D721Med (cell line): ENCODE measurements at regions not wholly inside any gene's neighbourhood (a gene's known extent, or its start where the extent isn't known, plus 50 kb on each side); places are given as distances from the start of the nearest gene placed in this dataset.

Experiments used
- DNase-seq: peaks from one replicate; pipeline ENCODE4 v3.0.0; 2011; ENCODE audit warnings: low spot score; ENCODE audit not compliant: insufficient read length
- FAIRE-seq: peaks from 2 replicates; lab custom pipeline; 2011; peaks lifted over from hg19 to GRCh38; lab: Jason Lieb, UNC
- CTCF ChIP-seq: IDR thresholded peaks from 2 replicates; pipeline ENCODE4 v1.5.1; 2012; ENCODE audit warnings: mild to moderate bottlenecking, control low read depth; ENCODE audit not compliant: insufficient read depth; ENCODE audit errors: missing control alignments

- DNase-seq, result no peak
- TF ChIP-seq CTCF, result no peak
- no peak for FAIRE-seq
Observed at GRCh38 chr16:79312502-79312901, 288.0 kb downstream of the MAF start.

- TF ChIP-seq CTCF, result no peak
- DNase-seq (no peak), FAIRE-seq (no peak)
Observed at GRCh38 chr16:79310710-79311109, 289.8 kb downstream of the MAF start.

- no peak for DNase-seq
- FAIRE-seq, result no peak
- TF ChIP-seq CTCF, result no peak
Observed at GRCh38 chr16:79309606-79310005, 290.9 kb downstream of the MAF start.

GRCh38 chr16:79307214-79307613 lies 293.3 kb downstream of the MAF start:
- FAIRE-seq, result no peak
- no peak for DNase-seq
- TF ChIP-seq CTCF, result no peak

DNA sequence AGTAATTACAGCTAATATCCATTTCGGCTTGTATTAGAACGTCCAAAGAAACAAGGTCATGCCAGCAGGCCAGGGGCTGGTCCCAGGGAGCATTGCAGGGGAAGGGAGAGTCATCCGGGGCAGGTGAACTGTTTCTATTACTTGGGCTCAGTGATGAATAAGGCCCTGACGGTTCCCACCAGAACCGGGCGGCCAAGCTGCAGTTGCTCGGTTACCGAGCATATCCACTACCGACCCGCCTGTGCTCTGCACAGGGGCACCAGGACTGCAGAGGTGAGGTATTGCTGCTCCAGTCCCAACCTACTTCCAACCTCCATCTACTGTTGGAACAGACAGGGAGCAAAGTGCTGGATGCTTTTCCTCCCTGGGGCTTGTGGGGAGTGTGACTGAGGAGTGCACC lies 295.5 kb downstream of the MAF start:
- FAIRE-seq (no peak), DNase-seq (no peak)
- TF ChIP-seq CTCF, result no peak

- no peak for TF ChIP-seq CTCF
- no peak for FAIRE-seq
Observed at GRCh38 chr16:79303959-79304387, 296.6 kb downstream of the MAF start.

GRCh38 chr16:79303206-79303605 lies 297.3 kb downstream of the MAF start:
- no peak for DNase-seq
- no peak for TF ChIP-seq CTCF
- no peak for FAIRE-seq

More at GRCh38 chr16:79303959-79304387, 296.6 kb downstream of the MAF start:
- DNase-seq, result no peak
